Activated T-helper 1 cell treated with anti-CD3 and anti-CD28 coated beads, Interleukin-12 subunit alpha, Interleukin-12 subunit beta, Interleukin-2, Interleukin-4 antibody, amounts not matched to agents 30 ng/mL and 10 ng/mL and 1 ng/mL, durations not matched to agents 14 hours and 24 hours and 36 hours (primary cell): ENCODE measurements at regions not wholly inside any gene's neighbourhood (a gene's known extent, or its start where the extent isn't known, plus 50 kb on each side); places are given as distances from the start of the nearest gene placed in this dataset.
"Not testable (repeated sequence)": the region's sequence is repeated elsewhere in the genome, so short reads cannot be mapped to it uniquely, and the experiment has no call there.

Experiments
- DNase-seq: peaks from one replicate; pipeline ENCODE4 v3.0.0; 2021; ENCODE audit warnings: low spot score
- H3K27ac Mint-ChIP-seq: one replicate; pipeline ENCODE4 v1.8.0; 2021; ENCODE audit warnings: mild to moderate bottlenecking, mixed read lengths
- H3K27me3 Mint-ChIP-seq: one replicate; pipeline ENCODE4 v1.8.0; 2022; ENCODE audit warnings: mild to moderate bottlenecking, moderate library complexity, mixed read lengths; ENCODE audit not compliant: insufficient read depth
- H3K36me3 Mint-ChIP-seq: one replicate; pipeline ENCODE4 v1.8.0; 2021; ENCODE audit warnings: low read depth, mixed read lengths
- H3K4me1 Mint-ChIP-seq: one replicate; pipeline ENCODE4 v1.8.0; 2021; ENCODE audit warnings: low read depth, mixed read lengths
- H3K4me3 Mint-ChIP-seq: one replicate; pipeline ENCODE4 v1.8.0; 2021; ENCODE audit warnings: mild to moderate bottlenecking, moderate library complexity, mixed read lengths
- H3K9me3 Mint-ChIP-seq: one replicate; pipeline ENCODE4 v1.8.0; 2021; ENCODE audit warnings: mixed read lengths
- intact Hi-C: fragments of 100-400 bp; cut with micrococcal nuclease; formaldehyde crosslinking; loops from one replicate; pipeline ENCODE4 v1.15.1; 2024

- no peaks in the 10 kb centered on the region for H3K4me1 Mint-ChIP-seq
Observed at GRCh38 chr2:124967325-124967724, 942.2 kb downstream of the CNTNAP5 start.

DNA sequence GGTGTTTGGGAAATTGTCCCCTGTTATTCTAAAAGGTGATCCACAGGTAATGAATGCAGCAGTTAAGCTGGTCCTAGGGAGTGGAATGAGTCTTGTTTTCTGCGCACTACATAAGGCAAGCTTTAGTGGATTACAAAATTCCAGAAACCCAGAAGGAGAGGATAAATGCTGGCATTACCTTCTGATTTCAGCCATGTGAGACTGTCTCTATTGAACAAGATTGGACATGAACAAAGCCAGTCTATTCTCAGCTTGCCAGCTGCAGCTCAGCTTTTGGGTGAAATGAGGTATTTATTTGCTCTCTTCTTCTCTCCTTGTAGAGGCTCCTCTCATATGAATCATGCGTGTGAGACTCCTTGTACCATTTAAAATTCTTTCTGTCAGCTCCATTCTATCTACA lies 944.9 kb downstream of the CNTNAP5 start:
- H3K36me3 Mint-ChIP-seq = no peaks in the 10 kb centered on the region

More at GRCh38 chr2:124967325-124967724, 942.2 kb downstream of the CNTNAP5 start:
- H3K36me3 Mint-ChIP-seq = no peaks in the 10 kb centered on the region
- no peak overlapping the region for H3K27ac Mint-ChIP-seq
- no peaks in the 10 kb centered on the region for H3K9me3 Mint-ChIP-seq
- DNase-seq = no peak
- intact Hi-C loops = no loop called here
- H3K4me3 Mint-ChIP-seq = no peak overlapping the region
- H3K27me3 Mint-ChIP-seq = no peaks in the 10 kb centered on the region

DNA sequence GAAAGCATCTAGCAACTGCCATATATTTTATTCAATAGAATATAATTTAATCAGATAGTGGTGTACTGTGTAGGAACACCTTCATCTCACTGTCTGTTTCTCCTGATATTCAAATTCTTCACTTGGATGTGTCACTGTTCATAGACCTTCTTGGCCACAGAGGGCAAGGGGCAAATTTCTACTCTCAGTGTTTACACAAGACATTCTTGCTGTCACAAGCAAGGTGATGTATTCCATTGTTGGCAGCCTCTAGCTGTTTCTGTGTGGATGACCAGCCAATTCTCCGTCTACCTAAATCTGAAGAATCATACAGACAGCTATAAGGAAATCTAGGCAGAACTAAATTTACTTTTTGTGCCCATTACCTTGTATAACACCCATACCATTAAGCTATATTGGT lies 948.3 kb downstream of the CNTNAP5 start:
- no peak for DNase-seq
- H3K27me3 Mint-ChIP-seq = no peaks in the 10 kb centered on the region
- H3K36me3 Mint-ChIP-seq = no peaks in the 10 kb centered on the region
- intact Hi-C loops = no loop called here
- no peaks in the 10 kb centered on the region for H3K4me1 Mint-ChIP-seq
- no peak overlapping the region for H3K27ac Mint-ChIP-seq
- H3K9me3 Mint-ChIP-seq = peaks cover 10% of the 10 kb centered on the region
- H3K4me3 Mint-ChIP-seq = no peak overlapping the region

More for the DNA sequence above, 944.9 kb downstream of the CNTNAP5 start:
- no peak for DNase-seq
- H3K4me1 Mint-ChIP-seq = no peaks in the 10 kb centered on the region
- H3K9me3 Mint-ChIP-seq = peaks cover 4% of the 10 kb centered on the region
- H3K4me3 Mint-ChIP-seq = no peak overlapping the region
- no peak overlapping the region for H3K27ac Mint-ChIP-seq
- no peaks in the 10 kb centered on the region for H3K27me3 Mint-ChIP-seq
- intact Hi-C loops = no loop called here

- no peak for DNase-seq
- Mint-ChIP-seq H3K9me3 (peaks cover 10% of the 10 kb centered on the region), H3K4me1 (no peaks in the 10 kb centered on the region), H3K27me3 (no peaks in the 10 kb centered on the region), H3K27ac (no peak overlapping the region), H3K36me3 (no peaks in the 10 kb centered on the region), H3K4me3 (no peak overlapping the region)
- intact Hi-C loops = no loop called here
Observed at GRCh38 chr2:124975224-124975623, 950.1 kb downstream of the CNTNAP5 start.

DNA sequence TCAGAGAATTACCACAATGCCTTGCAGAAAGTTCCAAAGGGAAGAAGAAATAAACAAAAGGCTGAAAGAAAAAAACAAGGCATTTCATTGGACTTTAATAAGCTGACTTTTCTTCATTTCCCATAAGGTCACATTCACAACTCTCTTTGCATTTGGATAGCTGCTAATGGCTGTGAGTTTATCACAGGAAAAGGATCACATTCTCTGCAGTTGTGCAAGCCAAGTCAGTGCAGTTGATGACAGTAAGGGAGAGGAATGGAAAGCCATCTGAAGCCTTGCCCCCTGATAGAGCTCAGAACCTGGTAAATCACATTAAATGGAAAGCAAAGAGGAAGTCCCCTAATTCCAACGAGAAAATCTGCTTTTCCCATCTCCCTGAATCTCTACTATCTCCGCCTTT lies 950.6 kb downstream of the CNTNAP5 start:
- Mint-ChIP-seq H3K9me3 (peaks cover 10% of the 10 kb centered on the region), H3K27me3 (no peaks in the 10 kb centered on the region), H3K4me3 (no peak overlapping the region), H3K27ac (no peak overlapping the region), H3K36me3 (no peaks in the 10 kb centered on the region), H3K4me1 (no peaks in the 10 kb centered on the region)
- no peak for DNase-seq
- intact Hi-C loops = no loop called here

DNA sequence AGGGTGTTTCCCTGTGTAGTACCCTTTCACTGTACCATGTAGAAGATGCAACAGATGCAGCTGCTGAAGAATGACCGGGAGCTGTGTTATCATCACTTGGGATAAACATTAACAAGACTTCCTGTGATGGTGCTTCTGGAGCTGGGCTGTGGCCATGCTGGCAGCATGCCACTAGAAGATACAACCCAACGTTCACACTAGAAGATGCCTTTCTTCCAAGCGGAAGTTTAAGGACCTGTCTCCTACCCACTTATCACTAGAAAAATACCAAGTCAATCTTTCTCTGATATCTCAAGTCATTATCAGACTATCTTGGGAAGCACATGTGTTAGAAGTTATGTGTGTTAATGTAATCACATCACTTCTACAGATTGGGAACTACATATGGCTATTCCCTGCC lies 953.5 kb downstream of the CNTNAP5 start:
- Mint-ChIP-seq H3K27me3 (no peaks in the 10 kb centered on the region), H3K4me1 (no peaks in the 10 kb centered on the region), H3K9me3 (peaks cover 9% of the 10 kb centered on the region), H3K4me3 (no peak overlapping the region), H3K27ac (no peak overlapping the region), H3K36me3 (no peaks in the 10 kb centered on the region)
- intact Hi-C loops = no loop called here
- no peak for DNase-seq

GRCh38 chr2:124983595-124983994 lies 958.5 kb downstream of the CNTNAP5 start:
- Mint-ChIP-seq H3K36me3 (no peaks in the 10 kb centered on the region), H3K9me3 (no peaks in the 10 kb centered on the region), H3K4me1 (no peaks in the 10 kb centered on the region), H3K27me3 (no peaks in the 10 kb centered on the region), H3K27ac (no peak overlapping the region), H3K4me3 (no peak overlapping the region)
- intact Hi-C loops = no loop called here
- DNase-seq = no peak

- Mint-ChIP-seq H3K27ac (no peak overlapping the region), H3K36me3 (no peaks in the 10 kb centered on the region), H3K9me3 (no peaks in the 10 kb centered on the region), H3K27me3 (no peaks in the 10 kb centered on the region), H3K4me1 (no peaks in the 10 kb centered on the region), H3K4me3 (no peak overlapping the region)
- DNase-seq = no peak
- intact Hi-C loops = no loop called here
Observed at GRCh38 chr2:124985270-124985669, 960.2 kb downstream of the CNTNAP5 start.

DNA sequence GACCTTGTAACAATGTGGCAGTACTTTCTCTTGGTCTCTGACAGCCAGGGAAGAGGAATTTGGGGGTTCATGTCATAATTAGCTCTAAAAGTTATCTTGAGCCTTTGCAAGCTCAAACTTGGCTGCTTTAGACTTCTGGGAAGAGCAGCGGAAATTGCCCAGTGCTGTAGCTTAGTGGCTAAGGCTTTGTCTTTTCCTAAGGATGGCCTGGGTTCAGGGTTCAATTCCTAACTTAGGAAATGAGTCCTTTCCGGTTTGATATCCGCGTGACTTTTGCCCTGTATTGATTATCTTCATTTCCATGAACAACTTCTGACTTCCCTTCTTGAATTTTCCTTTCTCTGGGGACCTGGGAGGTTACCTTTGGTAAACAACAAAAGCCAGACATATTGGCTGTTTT lies 961.0 kb downstream of the CNTNAP5 start:
- intact Hi-C loops = no loop called here
- no peaks in the 10 kb centered on the region for H3K9me3 Mint-ChIP-seq
- H3K27me3 Mint-ChIP-seq = no peaks in the 10 kb centered on the region
- no peak overlapping the region for H3K27ac Mint-ChIP-seq
- DNase-seq = no peak
- H3K36me3 Mint-ChIP-seq = no peaks in the 10 kb centered on the region
- H3K4me1 Mint-ChIP-seq = no peaks in the 10 kb centered on the region
- H3K4me3 Mint-ChIP-seq = no peak overlapping the region

DNA sequence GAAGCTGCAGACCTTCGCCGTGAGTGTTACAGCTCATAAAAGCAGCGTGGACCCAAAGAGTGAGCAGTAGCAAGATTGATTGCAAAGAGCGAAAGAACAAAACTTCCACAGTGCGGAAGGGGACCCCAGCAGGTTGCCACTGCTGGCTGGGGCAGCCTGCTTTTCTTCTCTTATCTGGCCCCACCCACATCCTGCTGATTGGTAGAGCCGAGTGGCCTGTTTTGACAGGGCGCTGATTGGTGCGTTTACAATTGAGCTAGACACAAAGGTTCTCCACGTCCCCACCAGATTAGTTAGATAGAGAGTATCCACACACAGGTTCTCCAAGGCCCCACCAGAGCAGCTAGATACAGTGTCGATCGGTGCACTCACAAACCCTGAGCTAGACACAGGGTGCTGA lies 961.8 kb downstream of the CNTNAP5 start:
- H3K9me3 Mint-ChIP-seq, H3K36me3 Mint-ChIP-seq, intact Hi-C loops, H3K4me1 Mint-ChIP-seq, DNase-seq, H3K27ac Mint-ChIP-seq, H3K27me3 Mint-ChIP-seq, H3K4me3 Mint-ChIP-seq: not testable (repeated sequence)

DNA sequence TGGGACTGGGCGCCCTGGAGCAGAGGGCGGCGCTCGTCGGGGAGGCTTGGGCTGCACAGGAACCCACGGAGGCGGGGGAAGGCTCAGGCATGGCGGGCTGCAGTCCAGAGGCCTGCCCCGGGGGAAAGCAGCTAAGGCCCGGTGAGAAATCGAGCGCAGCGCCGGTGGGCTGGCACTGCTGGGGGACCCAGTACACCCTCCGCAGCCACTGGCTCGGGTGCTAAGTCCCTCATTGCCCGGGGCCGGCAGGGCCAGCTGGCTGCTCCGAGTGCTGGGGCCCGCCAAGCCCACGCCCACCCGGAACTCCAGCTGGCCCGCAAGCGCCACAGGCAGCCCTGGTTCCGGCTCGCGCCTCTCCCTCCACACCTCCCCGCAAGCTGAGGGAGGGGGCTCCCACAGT lies 962.3 kb downstream of the CNTNAP5 start:
- H3K27ac Mint-ChIP-seq, DNase-seq, H3K36me3 Mint-ChIP-seq, H3K27me3 Mint-ChIP-seq, H3K4me3 Mint-ChIP-seq, intact Hi-C loops, H3K9me3 Mint-ChIP-seq, H3K4me1 Mint-ChIP-seq: not testable (repeated sequence)

DNA sequence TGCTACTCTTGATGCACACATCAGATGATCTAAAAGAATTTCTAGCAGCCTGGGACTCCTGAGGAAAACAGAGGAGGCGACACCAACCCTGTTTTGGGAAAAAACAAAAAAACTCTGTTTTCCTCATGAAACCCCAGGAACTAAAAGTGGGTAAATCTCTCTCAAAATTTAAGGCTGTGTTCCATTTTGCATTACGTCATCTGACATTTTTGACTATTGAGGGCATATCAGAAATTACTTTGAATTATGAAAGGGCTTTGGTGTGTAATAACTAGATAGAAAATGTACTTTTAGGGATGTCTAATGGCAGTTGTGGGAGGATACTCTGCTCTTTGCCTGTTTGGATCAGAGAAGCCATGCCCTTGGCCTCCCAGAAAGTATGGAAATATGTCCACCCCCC lies 963.0 kb downstream of the CNTNAP5 start:
- Mint-ChIP-seq H3K4me1 (no peaks in the 10 kb centered on the region), H3K27ac (no peak overlapping the region), H3K4me3 (no peak overlapping the region), H3K36me3 (no peaks in the 10 kb centered on the region), H3K9me3 (no peaks in the 10 kb centered on the region), H3K27me3 (no peaks in the 10 kb centered on the region)
- DNase-seq = no peak
- intact Hi-C loops = no loop called here

DNA sequence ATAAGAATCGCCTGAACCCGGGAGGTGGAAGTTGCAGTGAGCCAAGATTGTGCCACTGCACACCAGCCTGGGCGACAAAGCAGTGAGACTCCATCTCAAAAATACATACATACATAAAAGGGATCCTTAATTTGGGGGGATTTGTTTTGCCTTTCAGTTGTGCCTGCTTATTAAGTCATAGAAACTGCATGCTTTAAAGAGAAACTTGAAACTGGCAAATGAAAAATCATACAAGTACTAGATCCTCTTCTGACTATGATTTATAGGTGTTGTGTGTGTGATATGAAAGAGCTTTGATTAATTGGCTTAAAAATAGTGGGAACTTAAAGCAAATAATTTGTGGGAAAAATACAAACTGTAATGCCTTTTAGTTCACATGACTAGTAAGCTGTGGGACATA lies 963.7 kb downstream of the CNTNAP5 start:
- Mint-ChIP-seq H3K36me3 (no peaks in the 10 kb centered on the region), H3K27ac (no peak overlapping the region), H3K9me3 (no peaks in the 10 kb centered on the region), H3K4me3 (no peak overlapping the region), H3K4me1 (no peaks in the 10 kb centered on the region), H3K27me3 (no peaks in the 10 kb centered on the region)
- no peak for DNase-seq
- intact Hi-C loops = no loop called here

GRCh38 chr2:124993809-124994208 lies 968.7 kb downstream of the CNTNAP5 start:
- no peak overlapping the region for H3K27ac Mint-ChIP-seq
- H3K4me1 Mint-ChIP-seq = no peaks in the 10 kb centered on the region
- DNase-seq = no peak
- no peaks in the 10 kb centered on the region for H3K27me3 Mint-ChIP-seq
- H3K9me3 Mint-ChIP-seq = no peaks in the 10 kb centered on the region
- H3K36me3 Mint-ChIP-seq = no peaks in the 10 kb centered on the region
- intact Hi-C loops = no loop called here
- no peak overlapping the region for H3K4me3 Mint-ChIP-seq
